Pancreas (tissue), 10 donors: ENCODE measurements at regions not wholly inside any gene's neighbourhood (a gene's known extent, or its start where the extent isn't known, plus 50 kb on each side); places are given as distances from the start of the nearest gene placed in this dataset.

Source experiments
- ATAC-seq, 4 donors: fragments of 200-7000 bp; cut with Tn5 transposase; one replicate each; pipeline versions ENCODE4 v1.8.0 to v1.9.1; 2020; ENCODE audit warnings: mild to moderate bottlenecking in 4 of 4, moderate library complexity in 4 of 4
- DNase-seq, 6 donors: peaks; one replicate each; pipeline ENCODE4 v3.0.0-alpha.2; 2020
- FAIRE-seq: peaks from 2 replicates; lab custom pipeline; 2012; peaks lifted over from hg19 to GRCh38; lab: Jason Lieb, UNC
- H3K27ac ChIP-seq, 4 donors: fragments of 200-600 bp; sonication (generic); 1 replicate in 3 of 4; 2 replicates in 1 of 4; pipeline versions ENCODE4 v1.5.0 to v1.8.0; 2020
- H3K27me3 ChIP-seq, 4 donors: fragments of 200-600 bp; one replicate each; pipeline ENCODE4 v1.8.0; 2021
- H3K36me3 ChIP-seq, 3 donors: fragments of 200-600 bp; sonication (generic) in 1 of 3; one replicate each; pipeline versions ENCODE4 v1.5.0 to v1.8.0; 2020 to 2021
- H3K4me1 ChIP-seq, 3 donors: fragments of 200-600 bp; one replicate each; pipeline ENCODE4 v1.8.0; 2021
- H3K4me3 ChIP-seq, 4 donors: fragments of 200-600 bp; sonication (generic) in 2 of 4; one replicate each; pipeline versions ENCODE4 v1.5.0 to v1.8.0; 2020 to 2021
- H3K9me3 ChIP-seq, 4 donors: fragments of 200-600 bp; one replicate each; pipeline ENCODE4 v1.8.0; 2021
- WGBS, 2 donors: extraction: QIAGEN DNeasy Blood & Tissue Kit; methylation state at CpG; one replicate each; pipeline ENCODE4 v1.1.7; 2013; 5-methylcytosine and 5-hydroxymethylcytosine counted together
- intact Hi-C, 3 donors: fragments of 100-400 bp; cut with DNase I; formaldehyde crosslinking; loops; one replicate each; pipeline versions ENCODE4 v1.11.1 to v1.14.2; 2022
- TF ChIP-seq, protein P1 (sequence below), 4 donors: fragments of 200-600 bp; sonication (generic) in 3 of 4; IDR thresholded peaks; one replicate each; pipeline versions ENCODE4 v1.5.0 to v1.8.0; 2021; ENCODE audit warnings: antibody characterized with exemption in 4 of 4
- donor health status: healthy with polysubstance abuse.
- donor health status: DM: no; HTN: no; CAD: no; lungs with moderate emphysema.
- donor health status: DM: no; HTN: no; CAD: no.
- donor health status: control.
- donor health status: control.
- donor health status: Bipolar disorder and iron deficiency.
- donor health status: DM: yes; HTN: yes; CAD: no.
- donor health status: DM: no; HTN: no; CAD: no.
- donor health status: DM: no; HTN: no; CAD: no.
- donor health status: DM: yes; HTN: yes; CAD: no.

DNA sequence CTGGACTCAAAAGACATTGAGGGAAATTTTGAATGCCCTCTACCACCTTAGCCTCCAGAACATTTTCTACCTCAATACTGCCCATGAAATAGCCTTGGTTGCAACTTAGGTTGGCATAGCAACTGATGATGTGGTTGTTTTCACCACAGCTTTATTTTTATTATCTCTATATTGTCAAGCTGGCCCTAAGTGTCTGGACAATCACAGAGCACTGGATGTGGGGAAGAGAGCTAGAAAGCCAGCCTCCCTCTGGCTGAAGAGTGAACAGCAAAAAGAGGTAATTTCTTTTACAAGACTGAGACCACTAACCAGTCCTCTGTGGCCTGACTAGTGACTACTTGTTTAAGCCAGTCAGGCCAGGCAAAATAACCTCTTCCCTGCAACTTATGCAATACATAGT, 159.6 kb downstream of the HS3ST2 start:
- FAIRE-seq (no peak), ATAC-seq (no peak)
- TF ChIP-seq, protein P1, sequence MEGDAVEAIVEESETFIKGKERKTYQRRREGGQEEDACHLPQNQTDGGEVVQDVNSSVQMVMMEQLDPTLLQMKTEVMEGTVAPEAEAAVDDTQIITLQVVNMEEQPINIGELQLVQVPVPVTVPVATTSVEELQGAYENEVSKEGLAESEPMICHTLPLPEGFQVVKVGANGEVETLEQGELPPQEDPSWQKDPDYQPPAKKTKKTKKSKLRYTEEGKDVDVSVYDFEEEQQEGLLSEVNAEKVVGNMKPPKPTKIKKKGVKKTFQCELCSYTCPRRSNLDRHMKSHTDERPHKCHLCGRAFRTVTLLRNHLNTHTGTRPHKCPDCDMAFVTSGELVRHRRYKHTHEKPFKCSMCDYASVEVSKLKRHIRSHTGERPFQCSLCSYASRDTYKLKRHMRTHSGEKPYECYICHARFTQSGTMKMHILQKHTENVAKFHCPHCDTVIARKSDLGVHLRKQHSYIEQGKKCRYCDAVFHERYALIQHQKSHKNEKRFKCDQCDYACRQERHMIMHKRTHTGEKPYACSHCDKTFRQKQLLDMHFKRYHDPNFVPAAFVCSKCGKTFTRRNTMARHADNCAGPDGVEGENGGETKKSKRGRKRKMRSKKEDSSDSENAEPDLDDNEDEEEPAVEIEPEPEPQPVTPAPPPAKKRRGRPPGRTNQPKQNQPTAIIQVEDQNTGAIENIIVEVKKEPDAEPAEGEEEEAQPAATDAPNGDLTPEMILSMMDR (IDR thresholded peaks at IDR 0.05), result no peak

DNA sequence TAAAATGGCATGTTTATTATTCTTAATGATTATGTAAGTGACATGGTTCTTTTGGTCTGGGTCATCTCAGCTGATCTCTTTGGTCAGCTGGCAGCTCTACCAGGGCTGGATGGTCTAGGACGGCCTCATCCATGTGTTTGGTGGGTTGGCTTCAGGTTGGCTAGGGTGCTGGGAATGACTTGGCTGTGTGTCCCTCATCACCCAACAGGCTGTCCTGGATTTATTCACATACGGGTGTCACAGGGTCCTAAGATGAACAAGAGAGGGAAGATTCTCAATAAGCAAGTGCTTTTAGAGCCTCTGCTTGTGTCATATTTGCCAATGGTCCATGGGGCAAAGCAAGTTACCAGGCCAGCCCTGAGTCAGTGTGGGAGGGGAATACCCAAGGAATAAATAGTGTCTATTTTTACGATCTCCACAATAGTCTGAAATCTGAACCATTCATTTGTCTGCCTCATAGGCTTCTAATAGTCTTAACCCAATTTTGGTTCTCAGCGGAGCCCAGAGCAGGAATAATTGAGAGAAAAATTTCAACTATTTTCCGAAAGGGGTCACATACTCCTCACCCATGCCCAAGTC, 157.5 kb downstream of the HS3ST2 start:
- Histone ChIP-seq H3K36me3 (no peaks in the 10 kb centered on the region), H3K27ac (no peak overlapping the region), H3K9me3 (no peaks in the 10 kb centered on the region), H3K27me3 (peaks cover 0 to 4% (median 0%) of the 10 kb centered on the region in 4 donors), H3K4me3 (no peak overlapping the region), H3K4me1 (no peaks in the 10 kb centered on the region)
- intact Hi-C loops, result no loop called here
- WGBS, 2 donors, result 71 to 84% methylated on average over 5 of the region's 5 CpGs
- TF ChIP-seq, protein P1 (IDR thresholded peaks at IDR 0.05), result no peak
- DNase-seq, result no peak
- ATAC-seq, result no peak
- FAIRE-seq, result no peak

More for the DNA sequence above, 159.6 kb downstream of the HS3ST2 start:
- Histone ChIP-seq H3K4me1 (no peaks in the 10 kb centered on the region), H3K27ac (no peak overlapping the region), H3K4me3 (no peak overlapping the region), H3K27me3 (peaks cover 0 to 9% (median 0%) of the 10 kb centered on the region in 4 donors), H3K9me3 (no peaks in the 10 kb centered on the region), H3K36me3 (no peaks in the 10 kb centered on the region)
- no peak for DNase-seq
- intact Hi-C loops, result no loop called here

DNA sequence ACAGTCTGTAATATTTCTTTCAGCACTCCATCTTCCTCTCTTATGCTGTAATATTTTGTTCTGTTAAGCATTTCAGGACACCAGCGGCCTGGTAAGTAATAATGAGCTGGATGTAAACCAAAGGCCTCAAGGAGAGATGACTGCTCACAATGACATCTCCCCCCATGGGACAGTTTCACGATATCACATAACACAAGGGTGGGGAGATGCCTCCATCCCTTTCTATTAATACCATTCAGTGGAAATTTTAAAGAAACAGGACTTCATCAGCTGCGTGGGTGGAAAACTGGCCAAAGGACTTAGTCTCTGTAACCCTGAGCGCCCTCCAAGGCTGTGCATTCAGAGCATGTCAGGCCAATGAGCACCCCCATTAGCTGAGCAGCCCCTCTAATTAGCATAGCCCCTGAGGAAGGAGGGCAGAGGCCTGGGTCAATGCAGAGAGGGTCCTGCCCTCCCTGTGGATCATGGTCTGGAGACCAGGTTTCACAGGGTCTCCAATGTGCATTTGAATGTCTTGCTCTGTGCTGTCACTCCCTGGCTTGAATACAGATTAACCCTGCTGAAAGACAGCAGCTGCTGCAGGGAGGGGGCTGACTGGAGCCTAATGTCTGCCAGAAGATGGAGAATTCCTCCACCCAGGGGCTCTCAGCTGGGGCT, 156.4 kb downstream of the HS3ST2 start:
- H3K27ac ChIP-seq, result no peak overlapping the region
- no peaks in the 10 kb centered on the region for H3K9me3 ChIP-seq
- TF ChIP-seq, protein P1 (IDR thresholded peaks at IDR 0.05), result no peak
- FAIRE-seq, result no peak
- no peak for DNase-seq
- intact Hi-C loops, result no loop called here
- ATAC-seq, result no peak
- no peaks in the 10 kb centered on the region for H3K4me1 ChIP-seq
- no peak overlapping the region for H3K4me3 ChIP-seq
- WGBS, 2 donors, result 42% methylated on average over 4 of the region's 4 CpGs
- H3K36me3 ChIP-seq, result no peaks in the 10 kb centered on the region
- H3K27me3 ChIP-seq, result no peaks in the 10 kb centered on the region

DNA sequence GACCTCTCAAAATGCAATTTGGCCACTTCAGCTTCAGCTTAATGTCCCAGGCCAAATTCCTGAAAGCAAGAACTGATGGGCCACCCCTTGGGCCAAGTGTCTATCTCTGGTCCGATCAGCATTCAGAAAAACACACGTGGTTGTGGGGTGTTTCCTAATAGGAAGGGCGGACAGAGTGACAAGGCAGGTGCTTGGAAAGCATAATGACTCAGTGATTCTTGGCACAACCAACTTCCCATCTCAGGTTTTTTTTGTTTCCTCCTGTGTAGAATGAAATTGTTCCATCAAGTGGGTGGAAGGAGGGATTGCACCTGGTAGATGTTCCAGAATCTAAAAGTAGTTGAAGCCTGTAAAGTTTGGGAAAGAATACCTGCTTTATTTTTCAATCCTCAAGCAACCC, 155.6 kb downstream of the HS3ST2 start:
- intact Hi-C loops, result no loop called here
- no peak for FAIRE-seq

More for the DNA sequence above, 155.6 kb downstream of the HS3ST2 start:
- WGBS, 2 donors, result 44 to 51% methylated on average over 3 of the region's 3 CpGs
- no peak for DNase-seq
- Histone ChIP-seq H3K4me1 (no peaks in the 10 kb centered on the region), H3K9me3 (no peaks in the 10 kb centered on the region), H3K27me3 (no peaks in the 10 kb centered on the region), H3K4me3 (no peak overlapping the region), H3K27ac (no peak overlapping the region), H3K36me3 (no peaks in the 10 kb centered on the region)
- ATAC-seq, result no peak
- TF ChIP-seq, protein P1 (IDR thresholded peaks at IDR 0.05), result no peak
